ENCODE measurements at regions not wholly inside any gene's neighbourhood (a gene's known extent, or its start where the extent isn't known, plus 50 kb on each side); places are given as distances from the start of the nearest gene placed in this dataset.

GRCh38 chr4:181845617-181846016 lies 397.6 kb upstream of the TENM3 start:
- Histone ChIP-seq H3K79me2 (ENCODE audit: insufficient read depth, low read length) (no peaks in the 10 kb centered on the region), H3K4me3 (ENCODE audit: insufficient read depth, low read depth, low read length) (no peak overlapping the region), H2AFZ (ENCODE audit: low read depth, low read length) (no peak overlapping the region), H3K9ac (ENCODE audit: low read length) (no peak overlapping the region), H3K9me3 (ENCODE audit: insufficient read depth, low read depth, low read length) (no peaks in the 10 kb centered on the region), H3K27me3 (ENCODE audit: insufficient read depth, low read length) (no peaks in the 10 kb centered on the region), H3K27ac (ENCODE audit: low read depth, low read length) (no peak overlapping the region), H4K20me1 (ENCODE audit: insufficient read depth, low read length) (no peaks in the 10 kb centered on the region), H3K4me2 (ENCODE audit: low read length) (no peak overlapping the region), H3K36me3 (ENCODE audit: insufficient read depth, low read length) (no peaks in the 10 kb centered on the region), H3K4me1 (ENCODE audit: insufficient read depth, low read length) (no peaks in the 10 kb centered on the region)
- Mint-ChIP-seq H3K4me1 (ENCODE audit: low read depth, unreplicated experiment) (peaks cover 1% of the 10 kb centered on the region), H3K9me3 (ENCODE audit: unreplicated experiment) (no peaks in the 10 kb centered on the region), H3K27ac (ENCODE audit: unreplicated experiment) (no peak overlapping the region), H3K36me3 (ENCODE audit: low read depth, unreplicated experiment) (no peaks in the 10 kb centered on the region), H3K4me3 (ENCODE audit: unreplicated experiment) (no peak overlapping the region), H3K27me3 (ENCODE audit: low read depth, unreplicated experiment) (no peaks in the 10 kb centered on the region)
- TF ChIP-seq EZH2 (IDR thresholded peaks at IDR 0.05; ENCODE audit: insufficient read depth, low read length) (no peak), CTCF (IDR thresholded peaks at IDR 0.05; ENCODE audit: insufficient read depth, low read depth, low read length) (no peak)
- no peak for FAIRE-seq
- DNase-seq (ENCODE audit: low read depth), result peak; percentile 14

GRCh38 chr4:181846934-181847333 lies 396.3 kb upstream of the TENM3 start:
- Histone ChIP-seq H3K27ac (ENCODE audit: low read depth, low read length) (no peak overlapping the region), H3K79me2 (ENCODE audit: insufficient read depth, low read length) (no peaks in the 10 kb centered on the region), H2AFZ (ENCODE audit: low read depth, low read length) (no peak overlapping the region), H3K36me3 (ENCODE audit: insufficient read depth, low read length) (no peaks in the 10 kb centered on the region), H3K9me3 (ENCODE audit: insufficient read depth, low read depth, low read length) (no peaks in the 10 kb centered on the region), H4K20me1 (ENCODE audit: insufficient read depth, low read length) (no peaks in the 10 kb centered on the region), H3K4me3 (ENCODE audit: insufficient read depth, low read depth, low read length) (no peak overlapping the region), H3K9ac (ENCODE audit: low read length) (no peak overlapping the region), H3K4me1 (ENCODE audit: insufficient read depth, low read length) (no peaks in the 10 kb centered on the region), H3K4me2 (ENCODE audit: low read length) (no peak overlapping the region), H3K27me3 (ENCODE audit: insufficient read depth, low read length) (no peaks in the 10 kb centered on the region)
- Mint-ChIP-seq H3K4me1 (ENCODE audit: low read depth, unreplicated experiment) (peaks cover 1% of the 10 kb centered on the region), H3K27ac (ENCODE audit: unreplicated experiment) (no peak overlapping the region), H3K27me3 (ENCODE audit: low read depth, unreplicated experiment) (no peaks in the 10 kb centered on the region), H3K36me3 (ENCODE audit: low read depth, unreplicated experiment) (no peaks in the 10 kb centered on the region), H3K4me3 (ENCODE audit: unreplicated experiment) (no peak overlapping the region), H3K9me3 (ENCODE audit: unreplicated experiment) (no peaks in the 10 kb centered on the region)
- TF ChIP-seq EZH2 (IDR thresholded peaks at IDR 0.05; ENCODE audit: insufficient read depth, low read length) (no peak), CTCF (IDR thresholded peaks at IDR 0.05; ENCODE audit: insufficient read depth, low read depth, low read length) (no peak)
- no peak for FAIRE-seq
- no peak for DNase-seq (ENCODE audit: low read depth)

- Histone ChIP-seq H2AFZ (ENCODE audit: low read depth, low read length) (no peak overlapping the region), H3K27ac (ENCODE audit: low read depth, low read length) (no peak overlapping the region), H3K36me3 (ENCODE audit: insufficient read depth, low read length) (no peaks in the 10 kb centered on the region), H3K27me3 (ENCODE audit: insufficient read depth, low read length) (no peaks in the 10 kb centered on the region), H3K4me1 (ENCODE audit: insufficient read depth, low read length) (no peaks in the 10 kb centered on the region), H3K4me3 (ENCODE audit: insufficient read depth, low read depth, low read length) (no peak overlapping the region), H3K9ac (ENCODE audit: low read length) (no peak overlapping the region), H3K4me2 (ENCODE audit: low read length) (no peak overlapping the region), H3K79me2 (ENCODE audit: insufficient read depth, low read length) (no peaks in the 10 kb centered on the region), H4K20me1 (ENCODE audit: insufficient read depth, low read length) (no peaks in the 10 kb centered on the region), H3K9me3 (ENCODE audit: insufficient read depth, low read depth, low read length) (no peaks in the 10 kb centered on the region)
- Mint-ChIP-seq H3K4me1 (ENCODE audit: low read depth, unreplicated experiment) (peaks cover 1% of the 10 kb centered on the region), H3K9me3 (ENCODE audit: unreplicated experiment) (no peaks in the 10 kb centered on the region), H3K4me3 (ENCODE audit: unreplicated experiment) (no peak overlapping the region), H3K36me3 (ENCODE audit: low read depth, unreplicated experiment) (no peaks in the 10 kb centered on the region), H3K27ac (ENCODE audit: unreplicated experiment) (no peak overlapping the region), H3K27me3 (ENCODE audit: low read depth, unreplicated experiment) (no peaks in the 10 kb centered on the region)
- no peak for TF ChIP-seq CTCF (IDR thresholded peaks at IDR 0.05; ENCODE audit: insufficient read depth, low read depth, low read length)
- TF ChIP-seq EZH2 (IDR thresholded peaks at IDR 0.05; ENCODE audit: insufficient read depth, low read length), result no peak
- FAIRE-seq, result no peak
- DNase-seq (ENCODE audit: low read depth), result no peak
Observed at GRCh38 chr4:181848357-181848756, 394.8 kb upstream of the TENM3 start.
